HUES64 (cell line): ENCODE measurements at regions not wholly inside any gene's neighbourhood (a gene's known extent, or its start where the extent isn't known, plus 50 kb on each side); places are given as distances from the start of the nearest gene placed in this dataset.

Source experiments
- H3K27ac ChIP-seq: 2 replicates; pipeline ENCODE4 v1.7.0; 2013; ENCODE audit warnings: low read depth, low read length, inconsistent platforms
- H3K27me3 ChIP-seq: 2 replicates; pipeline ENCODE4 v1.6.1; 2013; ENCODE audit warnings: mild to moderate bottlenecking, low read length; ENCODE audit not compliant: insufficient read depth
- H3K36me3 ChIP-seq: 2 replicates; pipeline ENCODE4 v1.6.1; 2013; ENCODE audit warnings: mild to moderate bottlenecking, low read length; ENCODE audit not compliant: insufficient read depth
- H3K4me1 ChIP-seq: 2 replicates; pipeline ENCODE4 v1.6.1; 2013; ENCODE audit warnings: mild to moderate bottlenecking, low read length, moderate library complexity; ENCODE audit not compliant: insufficient read depth
- H3K4me3 ChIP-seq: 2 replicates; pipeline ENCODE4 v1.5.1; 2013; ENCODE audit warnings: mild to moderate bottlenecking, low read length, moderate library complexity
- H3K9ac ChIP-seq: 2 replicates; pipeline ENCODE4 v1.6.1; 2013; ENCODE audit warnings: mild to moderate bottlenecking, low read depth, low read length
- H3K9me3 ChIP-seq: 2 replicates; pipeline ENCODE4 v1.6.1; 2013; ENCODE audit warnings: low read depth, low read length; ENCODE audit not compliant: insufficient read depth
- WGBS: fragments of 150-250, 120-280 bp; methylation state at CpG from one replicate; pipeline ENCODE4 v1.1.7; 2013; ENCODE audit warnings: missing lambda C conversion rate; 5-methylcytosine and 5-hydroxymethylcytosine counted together

- 0 out of 2 replicates have a peak, but pooled peaks cover 8% of the 10 kb centered on the region for H3K4me1 ChIP-seq
- H3K27ac ChIP-seq = no peak overlapping the region
- H3K4me3 ChIP-seq = no peak overlapping the region
- no peaks in the 10 kb centered on the region for H3K27me3 ChIP-seq
- no peaks in the 10 kb centered on the region for H3K9me3 ChIP-seq
- no peak overlapping the region for H3K9ac ChIP-seq
- 96% methylated on average over 4 of the region's 4 CpGs for WGBS
- H3K36me3 ChIP-seq = no peaks in the 10 kb centered on the region
These were observed 212.7 kb upstream of the P2RY1 start for GRCh38 chr3:152621967-152622810.

GRCh38 chr3:152622811-152623167 lies 212.1 kb upstream of the P2RY1 start:
- Histone ChIP-seq H3K36me3 (no peaks in the 10 kb centered on the region), H3K9me3 (no peaks in the 10 kb centered on the region), H3K27me3 (no peaks in the 10 kb centered on the region), H3K4me1 (0 out of 2 replicates have a peak, but pooled peaks cover 8% of the 10 kb centered on the region), H3K4me3 (no peak overlapping the region), H3K27ac (no peak overlapping the region), H3K9ac (no peak overlapping the region)
- WGBS = 92% methylated on average over 1 of the region's 2 CpGs

GRCh38 chr3:152623286-152623911 lies 211.5 kb upstream of the P2RY1 start:
- H3K4me1 ChIP-seq = 0 out of 2 replicates have a peak, but pooled peaks cover 8% of the 10 kb centered on the region
- H3K27me3 ChIP-seq = no peaks in the 10 kb centered on the region
- 92% methylated on average over 5 of the region's 5 CpGs for WGBS
- no peaks in the 10 kb centered on the region for H3K9me3 ChIP-seq
- H3K36me3 ChIP-seq = no peaks in the 10 kb centered on the region
- H3K27ac ChIP-seq = no peak overlapping the region
- H3K9ac ChIP-seq = no peak overlapping the region
- H3K4me3 ChIP-seq = no peak overlapping the region

GRCh38 chr3:152626226-152626625 lies 208.7 kb upstream of the P2RY1 start:
- no peak overlapping the region for H3K9ac ChIP-seq
- no peaks in the 10 kb centered on the region for H3K36me3 ChIP-seq
- no peak overlapping the region for H3K27ac ChIP-seq
- 0 out of 2 replicates have a peak, but pooled peaks cover 2% of the 10 kb centered on the region for H3K9me3 ChIP-seq
- no peaks in the 10 kb centered on the region for H3K27me3 ChIP-seq
- no peak overlapping the region for H3K4me3 ChIP-seq
- whole genome bisulfite sequencing = 95% methylated on average over 4 of the region's 4 CpGs
- 0 out of 2 replicates have a peak, but pooled peaks cover 6% of the 10 kb centered on the region for H3K4me1 ChIP-seq

GRCh38 chr3:152628496-152628895 lies 206.4 kb upstream of the P2RY1 start:
- no peaks in the 10 kb centered on the region for H3K4me1 ChIP-seq
- H3K27ac ChIP-seq = no peak overlapping the region
- H3K27me3 ChIP-seq = no peaks in the 10 kb centered on the region
- 92% methylated on average over 3 of the region's 3 CpGs for WGBS
- no peak overlapping the region for H3K9ac ChIP-seq
- H3K9me3 ChIP-seq = 0 out of 2 replicates have a peak, but pooled peaks cover 2% of the 10 kb centered on the region
- H3K36me3 ChIP-seq = no peaks in the 10 kb centered on the region
- no peak overlapping the region for H3K4me3 ChIP-seq

- Histone ChIP-seq H3K4me3 (no peak overlapping the region), H3K27me3 (no peaks in the 10 kb centered on the region), H3K4me1 (no peaks in the 10 kb centered on the region), H3K9me3 (0 out of 2 replicates have a peak, but pooled peaks cover 2% of the 10 kb centered on the region), H3K27ac (no peak overlapping the region), H3K9ac (no peak overlapping the region), H3K36me3 (no peaks in the 10 kb centered on the region)
- 97% methylated on average over 7 of the region's 7 CpGs for WGBS
These were observed 205.4 kb upstream of the P2RY1 start for GRCh38 chr3:152629363-152630122.

- Histone ChIP-seq H3K27ac (no peak overlapping the region), H3K4me1 (no peaks in the 10 kb centered on the region), H3K9ac (no peak overlapping the region), H3K4me3 (no peak overlapping the region), H3K9me3 (no peaks in the 10 kb centered on the region), H3K36me3 (no peaks in the 10 kb centered on the region), H3K27me3 (no peaks in the 10 kb centered on the region)
These were observed 199.5 kb upstream of the P2RY1 start for GRCh38 chr3:152635389-152635788.

GRCh38 chr3:152636651-152637050 lies 198.3 kb upstream of the P2RY1 start:
- no peak overlapping the region for H3K9ac ChIP-seq
- WGBS = 93% methylated on average over 2 of the region's 4 CpGs

GRCh38 chr3:152638214-152638613 lies 196.7 kb upstream of the P2RY1 start:
- no peaks in the 10 kb centered on the region for H3K9me3 ChIP-seq
- H3K4me3 ChIP-seq = no peak overlapping the region
- no peaks in the 10 kb centered on the region for H3K4me1 ChIP-seq
- no peak overlapping the region for H3K27ac ChIP-seq
- H3K27me3 ChIP-seq = no peaks in the 10 kb centered on the region
- no peaks in the 10 kb centered on the region for H3K36me3 ChIP-seq
- 93% methylated on average over 4 of the region's 4 CpGs for WGBS
- H3K9ac ChIP-seq = no peak overlapping the region

More at GRCh38 chr3:152636651-152637050, 198.3 kb upstream of the P2RY1 start:
- H3K4me1 ChIP-seq = no peaks in the 10 kb centered on the region
- H3K36me3 ChIP-seq = no peaks in the 10 kb centered on the region
- no peaks in the 10 kb centered on the region for H3K9me3 ChIP-seq
- no peaks in the 10 kb centered on the region for H3K27me3 ChIP-seq
- H3K27ac ChIP-seq = no peak overlapping the region
- no peak overlapping the region for H3K4me3 ChIP-seq

GRCh38 chr3:152638707-152639450 lies 196.1 kb upstream of the P2RY1 start:
- 95% methylated on average over 8 of the region's 8 CpGs for WGBS
- Histone ChIP-seq H3K27ac (no peak overlapping the region), H3K4me3 (no peak overlapping the region), H3K4me1 (no peaks in the 10 kb centered on the region), H3K9me3 (no peaks in the 10 kb centered on the region), H3K9ac (no peak overlapping the region), H3K27me3 (no peaks in the 10 kb centered on the region), H3K36me3 (no peaks in the 10 kb centered on the region)
